ENCODE measurements at regions not wholly inside any gene's neighbourhood (a gene's known extent, or its start where the extent isn't known, plus 50 kb on each side); places are given as distances from the start of the nearest gene placed in this dataset.

DNA sequence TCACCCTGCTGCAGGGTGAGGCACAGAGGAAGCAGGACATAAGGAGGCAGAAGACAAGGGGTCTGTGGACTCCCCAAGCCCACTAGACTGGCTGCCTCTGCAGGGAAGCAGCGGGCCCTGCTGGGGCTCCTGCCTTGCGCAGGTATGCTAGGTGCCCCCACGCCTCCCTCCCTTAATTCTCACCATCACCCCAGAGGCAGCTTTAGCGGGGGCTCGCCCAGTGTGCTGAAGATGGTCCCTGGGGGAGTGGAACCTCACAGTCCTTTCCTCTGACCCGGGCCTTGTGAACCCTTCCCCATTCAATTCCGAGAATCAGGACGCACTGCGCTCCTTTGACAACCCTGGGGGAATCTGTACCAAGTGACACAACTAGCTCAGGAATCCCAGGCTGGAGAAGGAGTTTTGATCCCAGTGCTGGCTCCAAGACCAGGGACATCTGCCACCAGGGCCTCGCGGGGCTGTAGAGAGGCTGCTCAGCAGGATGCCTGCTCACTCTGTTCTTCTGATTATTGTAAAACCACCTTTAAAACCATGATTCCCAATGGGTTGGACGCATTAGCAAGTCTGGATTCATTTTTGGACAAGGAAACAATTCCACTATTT lies 468.4 kb downstream of the TCERG1L start:
- no peak for TF ChIP-seq MXI1 (IDR thresholded peaks at IDR 0.05; ENCODE audit: borderline replicate concordance, low read depth, low read length)
- no peak for TF ChIP-seq BHLHE40 (IDR thresholded peaks at IDR 0.05; ENCODE audit: low read depth, low read length)
- TF ChIP-seq RCOR1 (IDR thresholded peaks at IDR 0.05; ENCODE audit: insufficient replicate concordance, low read length): no peak
- no peak for TF ChIP-seq RFX5 (IDR thresholded peaks at IDR 0.05; ENCODE audit: low read depth, low read length)
- no peak for TF ChIP-seq CEBPB (IDR thresholded peaks at IDR 0.05; ENCODE audit: low read depth, low read length)
- no peak for TF ChIP-seq MAFK (IDR thresholded peaks at IDR 0.05; ENCODE audit: low read depth, low read length)
- TF ChIP-seq FOS (IDR thresholded peaks at IDR 0.05; ENCODE audit: low read depth, low read length): no peak
- TF ChIP-seq POLR2A (IDR thresholded peaks at IDR 0.05; ENCODE audit: low read depth, low read length): no peak
- TF ChIP-seq, protein P1, sequence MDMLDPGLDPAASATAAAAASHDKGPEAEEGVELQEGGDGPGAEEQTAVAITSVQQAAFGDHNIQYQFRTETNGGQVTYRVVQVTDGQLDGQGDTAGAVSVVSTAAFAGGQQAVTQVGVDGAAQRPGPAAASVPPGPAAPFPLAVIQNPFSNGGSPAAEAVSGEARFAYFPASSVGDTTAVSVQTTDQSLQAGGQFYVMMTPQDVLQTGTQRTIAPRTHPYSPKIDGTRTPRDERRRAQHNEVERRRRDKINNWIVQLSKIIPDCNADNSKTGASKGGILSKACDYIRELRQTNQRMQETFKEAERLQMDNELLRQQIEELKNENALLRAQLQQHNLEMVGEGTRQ (IDR thresholded peaks at IDR 0.05; ENCODE audit: low read depth, low read length): no peak
- WGBS, 2 experiments (ENCODE audit: extremely low coverage in 2 of 2, insufficient read length in 1 of 2): no CpG with 5 or more reads among the region's 12 CpGs
- CTCF ChIA-PET: no interaction called here
- no peak overlapping the region for H2BK15ac ChIP-seq (ENCODE audit: low read depth, low read length)
- H3K4me3 ChIP-seq (ENCODE audit: insufficient read depth, low read depth, low read length): no peak overlapping the region
- DNase-seq (no peak), ATAC-seq (ENCODE audit: low read depth) (no peak)
- H2BK20ac ChIP-seq (ENCODE audit: low read depth, low read length): no peak overlapping the region
- H3K14ac ChIP-seq (replicated peaks; ENCODE audit: low read depth, low read length): no peak overlapping the region
- no peak overlapping the region for H3K4me2 ChIP-seq (ENCODE audit: low read depth, low read length)
- no peaks in the 10 kb centered on the region for H3K27me3 ChIP-seq (ENCODE audit: control insufficient read depth, insufficient read depth, low read length)
- H3K9me1 ChIP-seq (ENCODE audit: insufficient read depth, low read length): no peaks in the 10 kb centered on the region
- H2BK120ac ChIP-seq (ENCODE audit: low read depth, low read length): no peak overlapping the region
- intact Hi-C loops (cut with micrococcal nuclease) (no loop called here), in situ Hi-C loops (cut with MboI; ENCODE audit: low sequenced_read_pairs) (no loop called here), dilution Hi-C loops (cut with HindIII; ENCODE audit: low sequenced_read_pairs, unreplicated experiment) (no loop called here)
- H2AFZ ChIP-seq (replicated peaks; ENCODE audit: low read length, poor library complexity): no peak overlapping the region
- no peak overlapping the region for H2BK5ac ChIP-seq (ENCODE audit: low read depth, low read length, poor library complexity, severe bottlenecking)
- no peak overlapping the region for H3K23ac ChIP-seq (ENCODE audit: low read depth, low read length)
- no peak overlapping the region for H4K5ac ChIP-seq (ENCODE audit: low read depth, low read length)
- POLR2A ChIA-PET (ENCODE audit: unreplicated experiment): no interaction called here
- H3K56ac ChIP-seq (ENCODE audit: extremely low read depth, insufficient read depth, low read length): no peak overlapping the region
- H3K4ac ChIP-seq (ENCODE audit: low read depth, low read length): no peak overlapping the region
- H3K79me1 ChIP-seq (ENCODE audit: low read depth in 1 of 2, low read length in 2 of 2): no peaks in the 10 kb centered on the region
- H3K36me3 ChIP-seq (ENCODE audit: control insufficient read depth, insufficient read depth, low read length): no peaks in the 10 kb centered on the region
- no peak overlapping the region for H3K18ac ChIP-seq (ENCODE audit: low read depth, low read length)
- no peak overlapping the region for H2AK5ac ChIP-seq (ENCODE audit: low read depth, low read length)
- no peak overlapping the region for H4K91ac ChIP-seq (ENCODE audit: insufficient read depth, low read depth, low read length)
- no peaks in the 10 kb centered on the region for H3K4me1 ChIP-seq (ENCODE audit: control insufficient read depth, insufficient read depth, low read length)
- no TSS peak for BruUV-seq (replicated peaks)
- H4K8ac ChIP-seq (ENCODE audit: low read depth in 2 of 2, low read length in 2 of 2): no peak overlapping the region
- H2AK9ac ChIP-seq (replicated peaks; ENCODE audit: low read depth, low read length, poor library complexity): no peak overlapping the region
- peaks cover 32% of the 10 kb centered on the region for H3K9me3 ChIP-seq (ENCODE audit: control insufficient read depth, insufficient read depth, low read length)
- H3K27ac ChIP-seq (ENCODE audit: insufficient read depth, low read length): no peak overlapping the region
- no peak overlapping the region for H3K9ac ChIP-seq (ENCODE audit: low read depth, low read length)
- H4K20me1 ChIP-seq (ENCODE audit: insufficient read depth, low read length): no peaks in the 10 kb centered on the region
